Cardiac septum (tissue), 1 donor: ENCODE measurements at regions not wholly inside any gene's neighbourhood (a gene's known extent, or its start where the extent isn't known, plus 50 kb on each side); places are given as distances from the start of the nearest gene placed in this dataset.

Source experiments
- DNase-seq: peaks from one replicate; pipeline ENCODE4 v3.0.0-alpha.2; 2020; ENCODE audit warnings: low spot score
- intact Hi-C: fragments of 100-400 bp; cut with DNase I; formaldehyde crosslinking; loops from one replicate; pipeline ENCODE4 v1.14.0; 2022
- donor health status: DM: no; HTN: no; CAD: no.

DNA sequence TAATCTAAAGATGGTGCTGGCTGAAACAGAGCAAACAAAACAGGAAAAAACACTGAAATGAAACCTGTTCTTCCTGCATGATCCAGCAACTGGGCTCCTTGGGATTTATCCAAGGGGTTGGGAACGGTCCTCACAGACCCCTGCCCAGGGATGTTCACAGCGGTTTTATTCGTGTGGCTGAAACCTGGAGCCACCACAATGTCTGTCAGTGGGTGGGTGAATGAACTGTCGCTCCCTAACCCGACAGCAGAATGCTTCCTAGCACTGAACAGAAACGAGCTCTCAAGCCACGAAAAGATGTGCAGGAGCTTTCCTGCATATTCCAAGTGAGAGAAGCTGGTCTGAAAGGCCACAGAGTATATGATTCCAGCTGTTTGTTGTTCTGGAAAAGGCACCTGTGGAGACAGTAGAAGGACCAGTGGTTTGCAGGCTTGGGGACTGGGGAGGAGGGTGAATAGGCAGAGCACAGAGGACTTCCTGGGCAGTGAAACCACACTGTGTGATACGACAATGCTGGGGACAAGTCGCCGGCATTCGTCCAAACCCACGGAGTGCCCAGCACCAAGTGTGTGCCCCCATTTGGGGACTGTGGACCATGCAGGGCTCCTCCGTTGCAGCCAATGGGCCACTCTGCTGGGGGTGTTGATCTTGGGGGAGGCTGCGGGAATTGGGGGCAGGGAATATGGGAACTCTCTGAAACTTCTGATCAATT, 73.9 kb downstream of the TEX29 start:
- peak; percentile 65 for DNase-seq

DNA sequence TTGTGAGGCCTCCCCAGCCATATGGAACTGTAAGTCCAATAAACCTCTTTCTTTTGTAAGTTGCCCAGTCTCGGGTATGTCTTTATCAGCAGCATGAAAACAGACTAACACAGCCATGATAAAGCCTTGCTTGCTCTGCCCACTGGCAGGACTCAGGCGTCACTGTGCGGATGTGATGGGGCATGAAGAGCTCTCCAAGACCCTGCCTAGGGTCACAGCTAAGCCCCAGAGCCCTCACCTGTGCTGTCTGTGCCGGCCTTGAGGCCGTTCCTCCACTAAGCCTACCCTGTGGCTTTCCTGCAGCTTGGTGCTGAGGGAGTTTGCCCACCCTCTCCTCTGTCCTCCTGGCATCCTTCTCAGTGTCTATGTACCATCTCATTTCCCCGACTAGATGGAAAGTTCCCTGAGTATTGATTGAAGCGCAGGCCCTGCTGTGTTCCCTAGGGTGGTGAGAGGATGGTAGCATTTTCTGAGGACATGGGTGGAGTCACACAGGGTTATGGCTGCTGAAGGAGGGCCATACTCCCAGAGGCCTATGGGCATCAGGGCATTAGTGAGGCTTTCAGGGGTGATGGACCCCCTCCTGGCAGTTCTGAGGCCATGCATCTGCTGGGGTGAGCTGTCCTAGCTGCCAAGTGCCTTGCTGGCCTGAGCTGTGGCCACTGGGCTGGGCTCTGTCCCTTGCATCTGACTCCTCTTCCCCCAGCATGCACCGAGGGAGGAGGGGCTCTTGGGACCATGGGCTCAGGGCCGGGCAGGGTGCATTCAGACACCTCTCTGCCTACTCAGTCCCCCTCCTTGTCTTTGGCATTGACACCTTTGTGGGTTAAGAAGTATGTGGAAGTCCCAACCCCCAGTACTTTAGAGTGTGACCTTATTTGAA, 75.3 kb downstream of the TEX29 start:
- DNase-seq = no peak
- intact Hi-C loops = no loop called here

More for the DNA sequence above, 73.9 kb downstream of the TEX29 start:
- intact Hi-C loops = no loop called here

DNA sequence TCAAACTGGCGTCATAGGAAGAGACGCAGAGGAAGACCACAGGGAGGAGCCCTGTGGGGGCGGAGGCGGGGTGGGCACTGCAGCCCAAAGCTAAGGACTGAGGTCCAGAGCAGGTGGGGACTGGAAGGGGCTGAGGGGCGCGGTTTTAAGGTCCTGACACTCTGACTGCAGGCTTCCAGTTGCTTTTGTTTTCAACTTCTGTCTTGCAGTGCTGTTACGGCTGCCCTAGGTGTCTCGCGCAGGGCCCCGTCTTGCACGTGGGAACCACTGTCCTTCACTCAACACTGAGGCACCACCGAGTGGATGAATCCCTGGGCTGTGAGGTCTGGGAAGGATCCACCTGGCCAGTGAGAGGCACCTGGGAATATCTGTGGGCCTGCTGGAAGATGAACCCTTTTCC, 76.0 kb downstream of the TEX29 start:
- peak; percentile 47 for DNase-seq
- intact Hi-C loops = no loop called here

DNA sequence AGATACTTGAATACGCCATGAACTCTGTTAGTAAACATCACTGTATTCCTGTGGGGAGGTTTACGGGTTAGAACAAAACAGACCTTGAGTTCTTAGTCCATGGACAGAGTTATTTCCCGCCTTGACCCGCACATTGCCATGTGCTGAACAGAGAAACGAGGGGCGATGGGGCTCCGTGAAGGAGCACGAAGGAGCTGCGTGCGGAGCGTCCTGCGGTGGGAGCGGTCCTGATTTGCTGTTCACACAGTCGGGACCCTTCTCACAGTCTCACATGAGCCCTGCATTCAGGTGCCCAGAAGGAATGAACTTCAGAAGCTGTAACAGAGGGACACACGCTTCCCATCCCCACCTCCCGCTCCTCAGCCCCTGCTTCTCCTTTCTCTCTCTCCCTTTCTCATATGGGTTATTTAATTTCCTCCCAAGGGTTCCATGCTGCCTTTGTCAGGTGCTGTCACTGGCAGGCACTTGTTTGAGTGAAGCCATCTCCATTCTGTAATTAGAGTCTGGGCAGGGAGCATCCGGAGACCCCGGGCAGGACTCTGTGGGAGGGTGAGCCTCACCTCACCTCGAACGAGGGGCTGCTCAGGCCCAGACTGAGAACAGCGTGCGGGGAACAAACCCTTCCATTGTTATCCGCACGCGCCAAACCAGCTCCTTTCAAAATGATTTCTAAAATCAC, 76.9 kb downstream of the TEX29 start:
- intact Hi-C loops = no loop called here
- peak; percentile 35 for DNase-seq

DNA sequence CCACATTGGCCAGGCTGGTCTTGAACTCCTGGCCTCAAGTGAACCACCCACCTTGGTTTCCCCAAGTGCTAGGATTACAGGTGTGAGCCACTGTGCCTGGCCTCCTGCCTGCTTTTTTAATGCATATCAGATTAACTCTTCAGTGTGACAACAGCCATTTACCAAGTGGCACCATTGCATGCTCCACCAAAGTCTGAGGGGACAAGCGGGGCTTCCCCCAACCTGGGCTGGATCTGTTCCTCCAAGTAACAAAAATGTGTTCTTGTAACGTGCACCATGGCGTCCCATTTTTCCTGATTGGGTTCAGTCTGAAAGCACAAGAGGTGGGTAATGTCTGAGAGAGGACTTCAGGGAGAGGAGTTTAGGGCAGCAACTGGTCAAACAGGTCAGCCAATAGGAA, 77.8 kb downstream of the TEX29 start:
- intact Hi-C loops = no loop called here
- DNase-seq = peak; percentile 10

DNA sequence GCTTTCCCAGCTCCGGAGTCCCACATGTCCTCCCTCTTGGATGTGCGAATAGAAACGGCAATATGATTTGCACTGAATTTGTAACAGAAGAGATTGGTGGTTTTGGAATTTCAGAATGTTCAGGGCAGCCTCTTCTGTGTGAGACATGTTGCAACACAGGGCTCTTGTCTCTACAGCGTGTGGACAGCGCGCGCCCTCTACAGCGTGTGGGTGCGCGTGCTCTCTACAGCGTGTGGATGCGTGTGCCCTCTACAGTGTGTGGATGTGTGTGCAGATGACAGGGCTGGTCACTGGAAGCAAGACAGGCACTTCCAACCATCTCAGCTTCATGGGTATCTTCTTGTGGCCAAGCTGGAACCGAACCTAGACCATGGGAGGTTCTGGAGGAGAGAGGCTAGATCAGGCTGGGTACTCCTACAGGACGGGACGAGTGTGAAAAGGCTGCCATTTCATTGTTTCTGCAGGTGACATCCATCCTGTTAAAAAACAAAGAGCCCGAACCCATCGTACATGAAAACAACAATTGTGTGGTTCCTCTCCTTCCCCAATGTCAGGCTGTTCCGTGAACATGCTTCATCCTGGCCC, 78.4 kb downstream of the TEX29 start:
- intact Hi-C loops = no loop called here
- peak; percentile 29 for DNase-seq

DNA sequence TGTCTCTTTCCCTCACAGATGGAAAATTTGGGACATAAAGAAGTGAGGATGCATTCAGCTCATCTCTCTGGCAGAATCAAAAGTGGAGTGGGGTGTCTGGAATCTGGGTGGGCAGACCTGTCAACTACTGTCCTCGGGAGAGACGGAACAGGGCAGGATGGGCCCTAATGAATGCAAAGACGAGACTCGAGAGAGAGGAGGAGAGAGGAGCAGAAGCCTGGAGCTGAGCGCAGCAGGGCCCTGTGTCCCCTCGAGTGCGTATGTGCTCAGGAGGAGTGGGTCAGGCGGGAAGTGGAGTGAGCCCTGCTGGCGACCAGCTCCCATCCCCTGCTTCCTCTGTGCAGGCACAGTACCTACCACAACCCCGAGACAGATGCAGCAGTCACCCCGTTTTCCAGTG, 78.9 kb downstream of the TEX29 start:
- DNase-seq = peak; percentile 56
- intact Hi-C loops = no loop called here

DNA sequence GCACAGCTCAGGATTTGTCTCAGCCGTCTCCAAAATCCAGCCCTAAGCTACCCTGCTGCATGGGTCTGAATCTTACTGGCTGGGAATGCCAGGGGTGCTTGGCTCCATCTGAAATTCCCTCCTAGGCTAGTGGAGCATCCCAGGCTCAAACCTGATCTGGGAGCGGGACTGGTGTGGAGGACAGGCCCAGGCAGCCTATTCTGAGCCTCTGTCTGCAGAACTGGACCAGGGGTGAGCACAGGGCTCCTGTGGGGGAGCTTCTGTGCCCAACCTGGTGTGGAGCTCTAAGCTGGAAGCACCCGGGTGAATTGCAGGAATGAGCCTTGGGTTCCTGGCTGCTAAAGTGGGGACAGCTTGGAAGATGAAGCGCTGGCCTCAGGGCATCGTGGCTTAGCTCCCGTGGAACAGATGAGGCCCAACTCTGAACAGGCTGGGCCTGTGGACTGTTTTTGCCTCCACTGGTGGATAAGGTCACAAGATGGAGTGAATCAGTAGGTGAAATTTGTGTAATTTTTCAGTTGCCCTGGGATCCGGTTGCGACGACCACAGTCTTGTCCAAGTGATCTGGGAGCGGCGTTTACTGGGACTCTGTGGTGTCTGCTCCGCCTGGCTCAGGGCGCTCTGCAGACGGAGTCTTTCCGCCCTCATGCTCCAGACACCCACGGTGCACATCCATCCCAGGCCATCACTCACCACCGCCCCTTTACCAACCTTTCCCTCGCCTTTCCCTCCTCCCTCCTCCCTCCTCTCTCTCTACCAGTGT, 79.5 kb downstream of the TEX29 start:
- DNase-seq = peak; percentile 67
- intact Hi-C loops = no loop called here

DNA sequence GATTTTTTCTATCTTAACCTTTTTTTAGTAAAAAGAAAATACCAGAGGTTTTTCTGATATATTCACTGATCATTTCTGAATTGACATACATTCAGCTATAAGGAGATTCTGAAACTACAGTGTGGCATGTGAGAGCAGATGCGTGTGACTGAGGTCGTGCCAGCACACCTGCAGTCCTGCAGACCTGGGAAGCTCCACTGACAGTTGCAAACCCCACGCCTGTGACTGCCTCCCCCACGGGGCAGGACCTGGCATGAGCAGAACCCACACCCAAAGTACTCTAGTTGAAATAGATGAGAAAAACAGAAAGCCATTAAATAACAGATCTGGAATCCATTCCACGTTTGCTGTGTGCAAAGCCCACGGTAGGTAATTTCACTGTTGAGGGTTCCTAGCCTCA, 80.7 kb downstream of the TEX29 start:
- peak; percentile 4 for DNase-seq
- intact Hi-C loops = no loop called here

DNA sequence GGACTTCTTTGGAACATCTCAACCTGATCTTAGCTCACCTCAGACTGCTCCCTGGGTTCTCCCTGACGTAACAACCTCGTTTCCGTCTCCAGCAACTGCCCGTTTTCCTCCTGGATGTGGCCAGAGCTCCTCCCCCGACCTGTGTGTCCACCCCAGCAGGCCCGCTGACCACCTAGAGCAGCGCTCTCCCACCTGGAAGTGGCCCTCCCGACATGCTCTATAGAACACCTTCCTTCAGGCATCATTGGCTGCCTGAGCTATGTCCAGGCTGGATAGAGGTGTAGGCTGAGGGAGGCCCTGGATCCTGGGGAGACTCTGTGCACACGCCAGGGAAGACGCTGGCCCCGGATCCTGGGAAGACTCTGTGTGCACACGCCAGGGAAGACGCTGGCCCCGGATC, 81.3 kb downstream of the TEX29 start:
- intact Hi-C loops = no loop called here
- peak; percentile 67 for DNase-seq

DNA sequence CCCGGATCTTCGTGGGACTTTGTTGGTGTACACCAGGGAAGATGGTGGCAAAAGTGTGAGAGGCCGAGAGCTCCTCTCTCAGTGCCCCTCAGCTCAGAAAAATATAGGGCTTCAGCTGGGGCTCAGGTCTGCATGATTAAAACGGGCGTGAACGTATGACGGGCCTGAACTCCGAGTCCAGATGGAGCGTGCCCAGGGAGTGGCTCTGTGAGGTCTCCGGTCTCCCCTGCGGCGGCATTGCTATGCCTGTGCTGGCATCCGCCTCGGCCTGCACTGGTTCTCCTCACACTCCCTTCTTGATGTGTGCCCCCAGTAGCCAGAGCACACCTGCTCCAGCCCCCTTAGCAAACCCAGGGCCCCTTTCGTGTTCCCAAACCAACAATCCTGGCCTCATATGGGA, 82.0 kb downstream of the TEX29 start:
- peak; percentile 50 for DNase-seq
- intact Hi-C loops = no loop called here

DNA sequence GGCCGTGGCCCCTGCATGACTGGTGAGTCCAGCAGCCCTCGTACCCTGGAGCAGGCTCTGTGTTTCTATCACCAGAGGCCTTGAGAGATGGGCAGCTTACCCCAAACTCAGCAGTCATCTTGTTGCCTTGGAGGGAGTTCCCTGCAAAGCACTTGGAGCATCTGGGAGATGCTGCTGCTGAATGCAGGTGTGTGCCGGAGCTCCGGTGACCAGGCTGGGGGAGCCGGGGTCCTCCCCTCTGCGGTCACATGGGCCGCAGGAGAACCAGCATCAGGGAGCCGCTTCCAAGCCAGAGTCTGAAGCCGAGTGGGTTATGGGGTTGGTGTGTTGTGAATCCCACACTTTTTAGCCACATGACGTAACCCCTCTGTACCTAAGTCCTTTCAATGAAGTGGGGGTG, 82.8 kb downstream of the TEX29 start:
- DNase-seq = peak; percentile 44
- intact Hi-C loops = no loop called here

DNA sequence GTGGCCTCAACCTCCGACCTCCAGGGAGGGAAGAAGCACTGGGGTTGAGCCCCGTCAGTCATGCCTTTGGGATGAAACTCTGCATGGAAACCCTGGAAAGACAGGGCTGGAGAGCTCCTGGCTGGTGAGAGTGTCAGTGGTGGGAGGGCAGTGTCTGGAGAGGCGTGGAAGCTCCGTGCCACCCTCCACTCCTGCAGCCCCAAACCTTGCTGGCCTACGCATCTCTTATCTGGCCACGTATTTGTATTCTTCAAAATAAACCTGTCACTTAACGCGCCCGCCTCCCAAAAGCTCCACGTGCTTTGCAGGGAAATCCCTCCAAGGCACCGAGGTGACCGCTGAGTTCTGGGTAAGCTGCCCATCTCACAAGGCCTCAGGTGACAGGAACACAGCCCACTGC, 84.3 kb downstream of the TEX29 start:
- DNase-seq = no peak
- intact Hi-C loops = no loop called here

DNA sequence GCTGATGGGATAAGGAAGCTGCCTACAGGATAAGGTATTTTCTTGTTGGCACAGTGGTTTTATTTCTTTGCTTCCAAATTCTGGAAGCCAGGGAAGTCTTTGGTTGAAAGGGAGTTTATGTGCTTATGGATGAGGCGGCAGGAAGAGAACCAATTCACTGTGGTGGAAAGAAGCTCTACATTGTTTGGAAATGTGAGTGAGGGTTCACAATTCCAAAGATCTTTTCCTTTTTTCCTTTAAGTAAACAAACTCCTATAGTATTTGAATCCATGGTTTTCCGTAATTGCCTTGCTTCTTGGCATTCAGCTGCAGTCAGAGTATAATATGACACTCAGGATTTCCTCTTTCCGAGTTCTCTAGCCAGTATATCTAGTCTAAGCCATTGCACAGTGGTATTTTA, 86.2 kb downstream of the TEX29 start:
- intact Hi-C loops = no loop called here

DNA sequence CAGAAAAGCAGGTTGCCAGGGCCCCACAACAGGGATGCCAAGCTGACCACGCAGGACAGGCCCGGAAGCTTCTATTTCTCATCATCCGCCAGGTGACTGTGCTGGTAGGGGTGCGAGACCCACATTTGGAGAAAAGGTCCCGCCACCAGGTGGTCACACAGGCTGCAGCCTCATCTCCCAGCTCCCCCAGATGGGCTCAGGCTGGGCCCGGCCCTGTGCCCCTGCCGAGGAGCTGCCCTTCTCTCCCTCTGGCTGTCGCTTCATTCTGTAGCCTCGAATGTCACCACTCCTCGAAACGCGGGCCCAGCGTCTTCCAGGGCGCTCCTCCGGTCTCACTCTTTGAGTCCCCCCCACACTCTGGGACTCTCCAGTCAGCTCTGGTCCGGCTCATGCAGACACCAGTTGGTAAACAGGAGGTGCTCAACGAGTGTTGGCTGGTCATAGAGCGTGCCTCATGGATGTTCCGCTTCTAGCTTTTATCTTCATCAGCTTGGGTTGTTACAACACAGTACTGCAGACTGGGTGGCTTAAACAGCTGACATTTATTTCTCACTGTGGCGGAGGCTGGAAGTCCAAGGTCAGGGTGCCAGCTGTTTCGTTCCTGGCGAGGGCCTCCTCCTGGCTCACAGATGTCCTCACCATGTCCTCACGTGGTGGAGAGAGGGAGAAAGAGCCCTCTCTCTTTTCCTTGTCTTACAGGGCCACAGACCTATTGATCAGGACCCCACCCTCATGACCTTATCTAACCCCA, 87.1 kb downstream of the TEX29 start:
- intact Hi-C loops = no loop called here
- no peak for DNase-seq

More for the DNA sequence above, 86.2 kb downstream of the TEX29 start:
- no peak for DNase-seq

DNA sequence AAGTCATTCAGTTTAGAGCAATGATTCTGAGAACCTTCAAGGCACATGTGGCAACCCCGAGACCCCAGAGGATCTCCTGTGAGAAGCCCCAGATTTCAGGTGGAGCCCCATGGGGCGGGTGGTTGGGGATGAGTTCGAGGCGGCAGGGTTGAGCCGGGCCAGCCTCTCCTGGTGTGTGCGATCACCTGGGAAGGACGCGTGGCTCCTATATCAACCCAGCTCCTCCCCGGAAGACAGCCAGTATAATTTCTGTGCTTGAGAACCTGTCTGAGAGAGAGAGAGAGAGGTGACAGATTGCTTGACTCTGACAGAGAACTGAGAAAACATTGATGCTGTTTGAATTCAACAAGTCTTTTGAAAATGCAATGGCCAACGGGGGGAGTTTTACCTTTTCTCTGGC, 89.0 kb downstream of the TEX29 start:
- intact Hi-C loops = no loop called here
- no peak for DNase-seq

DNA sequence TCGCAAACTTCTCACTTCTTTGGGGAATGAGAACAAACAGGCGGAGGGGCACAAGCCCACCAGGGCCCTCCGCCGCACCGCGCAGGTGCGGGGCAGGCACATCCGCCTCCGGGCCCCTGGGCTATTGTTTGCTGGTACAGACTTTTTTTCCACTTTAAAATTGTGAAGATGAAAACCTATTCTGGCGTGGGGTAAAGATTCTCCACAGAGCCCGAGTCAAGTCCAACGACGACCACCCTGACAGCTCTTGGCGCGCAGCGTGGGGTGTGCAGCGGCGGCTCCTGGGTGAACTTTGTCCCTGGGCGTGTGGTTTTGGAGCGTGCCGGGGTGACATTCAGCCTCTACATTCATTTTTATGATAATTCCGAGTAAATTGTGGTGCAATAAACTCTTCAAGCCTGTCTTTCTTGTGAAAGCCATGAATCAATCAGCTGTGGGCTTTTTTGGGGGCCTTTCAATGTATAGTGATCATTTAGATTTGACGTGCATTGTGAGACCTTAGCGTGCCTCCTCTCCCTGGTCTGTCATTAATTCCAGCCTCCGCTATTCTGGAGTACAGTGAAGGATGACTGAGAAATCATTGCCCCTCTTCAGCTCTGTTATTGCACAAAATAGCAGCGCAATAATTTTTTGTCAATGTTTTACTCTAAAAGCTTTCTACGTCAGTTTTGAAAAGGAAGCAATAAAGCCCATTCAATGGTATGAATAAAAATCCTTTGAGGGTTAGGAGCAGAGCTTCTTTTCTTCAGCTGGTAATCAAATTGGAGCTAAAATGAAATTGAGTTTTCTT, 90.0 kb downstream of the TEX29 start:
- intact Hi-C loops = no loop called here
- DNase-seq = no peak
